Fibroblast of lung (primary cell): ENCODE measurements at regions not wholly inside any gene's neighbourhood (a gene's known extent, or its start where the extent isn't known, plus 50 kb on each side); places are given as distances from the start of the nearest gene placed in this dataset.

Source experiments
- DNase-seq, 2 donors: peaks; one replicate each; pipeline versions ENCODE4 v3.0.0 to v3.0.0-alpha.2; 2010; ENCODE audit warnings: low read depth in 2 of 2
- H2AFZ ChIP-seq: 2 replicates; pipeline ENCODE4 v1.5.1; 2012; ENCODE audit warnings: low read length, control low read depth, inconsistent platforms
- H3K27ac ChIP-seq: 2 replicates; pipeline ENCODE4 v1.5.1; 2011; ENCODE audit warnings: low read length, control low read depth; ENCODE audit not compliant: insufficient read depth
- H3K27me3 ChIP-seq: 2 replicates; pipeline ENCODE4 v1.5.1; 2011; ENCODE audit warnings: mild to moderate bottlenecking, low read length; ENCODE audit not compliant: control insufficient read depth, insufficient read depth
- H3K36me3 ChIP-seq: 2 replicates; pipeline ENCODE4 v1.5.1; 2011; ENCODE audit warnings: low read length; ENCODE audit not compliant: control insufficient read depth, insufficient read depth
- H3K4me1 ChIP-seq: 2 replicates; pipeline ENCODE4 v1.5.1; 2011; ENCODE audit warnings: low read length; ENCODE audit not compliant: control insufficient read depth, insufficient read depth; ENCODE audit errors: extremely low read depth
- H3K4me2 ChIP-seq: 2 replicates; pipeline ENCODE4 v1.5.1; 2011; ENCODE audit warnings: low read length, control low read depth; ENCODE audit not compliant: insufficient read depth; ENCODE audit errors: extremely low read depth
- H3K4me3 ChIP-seq, 4 experiments: fragments of 200-600 bp in 1 of 4; sonication (generic) in 1 of 4; replicated peaks in 1 of 4; 2 replicates each; pipeline ENCODE4 v1.5.1; 2011 to 2016; ENCODE audit warnings: low read length in 4 of 4, low read depth in 3 of 4, mild to moderate bottlenecking in 3 of 4, control low read depth in 2 of 4, inconsistent platforms in 1 of 4, mixed read lengths in 1 of 4; ENCODE audit not compliant: insufficient read depth in 1 of 4; ENCODE audit errors: control extremely low read depth in 1 of 4
- H3K79me2 ChIP-seq: 2 replicates; pipeline ENCODE4 v1.5.1; 2012; ENCODE audit warnings: mild to moderate bottlenecking, low read length, inconsistent platforms; ENCODE audit not compliant: control insufficient read depth, insufficient read depth
- H3K9ac ChIP-seq: 2 replicates; pipeline ENCODE4 v1.5.1; 2011; ENCODE audit warnings: mild to moderate bottlenecking, low read length, control low read depth; ENCODE audit not compliant: insufficient read depth
- H3K9me3 ChIP-seq: 2 replicates; pipeline ENCODE4 v1.5.1; 2012; ENCODE audit warnings: low read depth, low read length; ENCODE audit not compliant: control insufficient read depth, insufficient read depth
- H4K20me1 ChIP-seq: 2 replicates; pipeline ENCODE4 v1.5.1; 2011; ENCODE audit warnings: low read length; ENCODE audit not compliant: control insufficient read depth, insufficient read depth; ENCODE audit errors: extremely low read depth
- CTCF ChIP-seq, 2 donors: IDR thresholded peaks in 1 of 2; conservative IDR thresholded peaks in 1 of 2; 1 replicate in 1 of 2; 2 replicates in 1 of 2; pipeline ENCODE4 v1.5.1; 2011 to 2012; ENCODE audit warnings: low read length in 2 of 2, control low read depth in 1 of 2, inconsistent platforms in 1 of 2, low read depth in 1 of 2, mild to moderate bottlenecking in 1 of 2
- EZH2 ChIP-seq: IDR thresholded peaks from 2 replicates; pipeline ENCODE4 v1.5.1; 2012; ENCODE audit warnings: low read length, control low read depth, mild to moderate bottlenecking; ENCODE audit errors: missing control alignments

- no peak overlapping the region for H3K27ac ChIP-seq
- H3K27me3 ChIP-seq: no peaks in the 10 kb centered on the region
- H3K36me3 ChIP-seq: no peaks in the 10 kb centered on the region
- no peaks in the 10 kb centered on the region for H3K79me2 ChIP-seq
- TF ChIP-seq CTCF (conservative IDR thresholded peaks at IDR 0.05 in 1 of 2, IDR thresholded peaks at IDR 0.05 in 1 of 2; ENCODE audit: low read depth in 1 of 2, low read length in 2 of 2) (no peak), EZH2 (no peak)
- no peak overlapping the region for H3K9ac ChIP-seq
- H4K20me1 ChIP-seq: no peaks in the 10 kb centered on the region
- H3K9me3 ChIP-seq: no peaks in the 10 kb centered on the region
- no peak overlapping the region for H2AFZ ChIP-seq
- DNase-seq: no peak
- no peaks in the 10 kb centered on the region for H3K4me1 ChIP-seq
- H3K4me3 ChIP-seq: no peak overlapping the region
- no peak overlapping the region for H3K4me2 ChIP-seq
Measured at GRCh38 chr6:19087897-19088296, 700.7 kb downstream of the RNF144B start.

- Histone ChIP-seq H3K4me1 (no peaks in the 10 kb centered on the region), H3K36me3 (no peaks in the 10 kb centered on the region), H3K4me3 (no peak overlapping the region), H3K27me3 (no peaks in the 10 kb centered on the region), H3K9ac (no peak overlapping the region), H4K20me1 (no peaks in the 10 kb centered on the region), H3K27ac (no peak overlapping the region), H3K4me2 (no peak overlapping the region), H3K79me2 (no peaks in the 10 kb centered on the region), H3K9me3 (no peaks in the 10 kb centered on the region), H2AFZ (no peak overlapping the region)
- DNase-seq: no peak
- TF ChIP-seq CTCF (conservative IDR thresholded peaks at IDR 0.05 in 1 of 2, IDR thresholded peaks at IDR 0.05 in 1 of 2; ENCODE audit: low read depth in 1 of 2, low read length in 2 of 2) (no peak), EZH2 (no peak)
Measured at GRCh38 chr6:19100752-19101151, 713.6 kb downstream of the RNF144B start.

DNA sequence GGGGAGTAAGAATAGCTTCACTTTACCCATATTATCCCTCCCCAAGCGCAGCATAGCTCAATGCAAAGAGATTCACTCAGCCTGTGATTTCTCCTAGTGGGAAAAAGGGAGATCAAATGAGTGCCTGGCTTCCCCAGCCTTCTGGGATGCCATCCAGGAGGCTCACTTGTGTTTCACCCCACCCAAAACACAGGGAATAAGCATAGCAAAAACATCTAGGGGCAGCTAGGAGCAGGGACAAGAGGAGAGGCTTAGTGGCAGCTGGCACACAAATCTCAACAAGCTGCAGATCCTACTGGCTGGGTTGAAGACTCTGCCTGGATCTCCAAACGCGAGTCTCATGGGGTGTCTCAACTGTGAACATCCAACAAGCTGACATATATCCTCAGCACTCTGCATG, 715.8 kb downstream of the RNF144B start:
- TF ChIP-seq CTCF (conservative IDR thresholded peaks at IDR 0.05 in 1 of 2, IDR thresholded peaks at IDR 0.05 in 1 of 2; ENCODE audit: low read depth in 1 of 2, low read length in 2 of 2): no peak
- no peak for TF ChIP-seq EZH2
- no peak overlapping the region for H3K27ac ChIP-seq

More for the DNA sequence above, 715.8 kb downstream of the RNF144B start:
- no peaks in the 10 kb centered on the region for H3K4me1 ChIP-seq
- no peaks in the 10 kb centered on the region for H3K79me2 ChIP-seq
- no peaks in the 10 kb centered on the region for H3K9me3 ChIP-seq
- no peak overlapping the region for H3K9ac ChIP-seq
- H3K4me2 ChIP-seq: no peak overlapping the region
- no peaks in the 10 kb centered on the region for H4K20me1 ChIP-seq
- no peak for DNase-seq
- H3K27me3 ChIP-seq: no peaks in the 10 kb centered on the region
- H3K36me3 ChIP-seq: no peaks in the 10 kb centered on the region
- H2AFZ ChIP-seq: no peak overlapping the region
- no peak overlapping the region for H3K4me3 ChIP-seq
